K562 (cell line): ENCODE measurements at regions not wholly inside any gene's neighbourhood (a gene's known extent, or its start where the extent isn't known, plus 50 kb on each side); places are given as distances from the start of the nearest gene placed in this dataset.
"Not testable (repeated sequence)": the region's sequence is repeated elsewhere in the genome, so short reads cannot be mapped to it uniquely, and the experiment has no call there.

Source experiments
- FOXM1 ChIP-seq, 2 experiments: fragments of 450-650 bp in 1 of 2; sonication (generic) in 1 of 2; formaldehyde crosslinking in 1 of 2; IDR thresholded peaks; 2 replicates each; pipeline versions ENCODE4 v1.6.1 to v1.9.0; 2017 to 2022; ENCODE audit warnings: low read depth in 2 of 2, mild to moderate bottlenecking in 2 of 2, missing genetic modification reagents in 1 of 2, moderate library complexity in 1 of 2
- NEUROD1 ChIP-seq: fragments of 150-350 bp; IDR thresholded peaks from 2 replicates; pipeline ENCODE4 v1.6.1; 2014; ENCODE audit warnings: borderline replicate concordance, low read length, low read depth; ENCODE audit not compliant: partially characterized antibody
- SAP30 ChIP-seq: fragments of 200-600 bp; sonication (generic); IDR thresholded peaks from 2 replicates; pipeline ENCODE4 v1.6.1; 2012; ENCODE audit warnings: borderline replicate concordance, low read depth, mild to moderate bottlenecking, moderate library complexity, low read length, control low read depth, inconsistent platforms; ENCODE audit not compliant: insufficient read depth, poor library complexity, severe bottlenecking
- SREBF2 ChIP-seq: sonication (generic); formaldehyde crosslinking; IDR thresholded peaks from 2 replicates; pipeline ENCODE4 v1.4.0; 2020; ENCODE audit warnings: mild to moderate bottlenecking, missing genetic modification reagents
- SUPT5H ChIP-seq: fragments of 450-650 bp; IDR thresholded peaks from 2 replicates; pipeline ENCODE4 v1.6.1; 2016
- TAF1 ChIP-seq: IDR thresholded peaks from 2 replicates; pipeline ENCODE4 v1.6.1; 2011; ENCODE audit warnings: mild to moderate bottlenecking, low read length, moderate library complexity; ENCODE audit not compliant: insufficient read depth, control insufficient read depth, severe bottlenecking; ENCODE audit errors: extremely low read depth
- ZNF124 ChIP-seq: sonication (generic); formaldehyde crosslinking; IDR thresholded peaks from 2 replicates; pipeline ENCODE4 v1.8.1; 2022; ENCODE audit warnings: missing genetic modification reagents
- TF ChIP-seq, protein P1 (sequence below), 2 experiments: fragments of 450-650 bp in 1 of 2; sonication (generic) in 1 of 2; formaldehyde crosslinking in 1 of 2; IDR thresholded peaks; 2 replicates each; pipeline versions ENCODE4 v1.7.1 to v1.9.0; 2016 to 2022; ENCODE audit warnings: inconsistent platforms in 1 of 2, mild to moderate bottlenecking in 1 of 2, missing genetic modification reagents in 1 of 2
- TF ChIP-seq, protein P2 (sequence below), 2 experiments: fragments of 450-650 bp in 1 of 2; IDR thresholded peaks; 2 replicates each; pipeline ENCODE4 v1.6.1; 2011 to 2017; ENCODE audit warnings: low read depth in 2 of 2, antibody characterized with exemption in 1 of 2, borderline replicate concordance in 1 of 2, low read length in 1 of 2, mild to moderate bottlenecking in 1 of 2, mixed read lengths in 1 of 2; ENCODE audit not compliant: control insufficient read depth in 1 of 2

- not testable (repeated sequence) for TF ChIP-seq ZNF124 (CRISPR knock-in tag); SREBF2 (CRISPR knock-in tag); NEUROD1; SAP30; TAF1; SUPT5H; FOXM1 (IDR thresholded peaks at IDR 0.05; ENCODE audit: low read depth); FOXM1 (CRISPR knock-in tag; IDR thresholded peaks at IDR 0.05; ENCODE audit: low read depth)
- TF ChIP-seq, protein P1, sequence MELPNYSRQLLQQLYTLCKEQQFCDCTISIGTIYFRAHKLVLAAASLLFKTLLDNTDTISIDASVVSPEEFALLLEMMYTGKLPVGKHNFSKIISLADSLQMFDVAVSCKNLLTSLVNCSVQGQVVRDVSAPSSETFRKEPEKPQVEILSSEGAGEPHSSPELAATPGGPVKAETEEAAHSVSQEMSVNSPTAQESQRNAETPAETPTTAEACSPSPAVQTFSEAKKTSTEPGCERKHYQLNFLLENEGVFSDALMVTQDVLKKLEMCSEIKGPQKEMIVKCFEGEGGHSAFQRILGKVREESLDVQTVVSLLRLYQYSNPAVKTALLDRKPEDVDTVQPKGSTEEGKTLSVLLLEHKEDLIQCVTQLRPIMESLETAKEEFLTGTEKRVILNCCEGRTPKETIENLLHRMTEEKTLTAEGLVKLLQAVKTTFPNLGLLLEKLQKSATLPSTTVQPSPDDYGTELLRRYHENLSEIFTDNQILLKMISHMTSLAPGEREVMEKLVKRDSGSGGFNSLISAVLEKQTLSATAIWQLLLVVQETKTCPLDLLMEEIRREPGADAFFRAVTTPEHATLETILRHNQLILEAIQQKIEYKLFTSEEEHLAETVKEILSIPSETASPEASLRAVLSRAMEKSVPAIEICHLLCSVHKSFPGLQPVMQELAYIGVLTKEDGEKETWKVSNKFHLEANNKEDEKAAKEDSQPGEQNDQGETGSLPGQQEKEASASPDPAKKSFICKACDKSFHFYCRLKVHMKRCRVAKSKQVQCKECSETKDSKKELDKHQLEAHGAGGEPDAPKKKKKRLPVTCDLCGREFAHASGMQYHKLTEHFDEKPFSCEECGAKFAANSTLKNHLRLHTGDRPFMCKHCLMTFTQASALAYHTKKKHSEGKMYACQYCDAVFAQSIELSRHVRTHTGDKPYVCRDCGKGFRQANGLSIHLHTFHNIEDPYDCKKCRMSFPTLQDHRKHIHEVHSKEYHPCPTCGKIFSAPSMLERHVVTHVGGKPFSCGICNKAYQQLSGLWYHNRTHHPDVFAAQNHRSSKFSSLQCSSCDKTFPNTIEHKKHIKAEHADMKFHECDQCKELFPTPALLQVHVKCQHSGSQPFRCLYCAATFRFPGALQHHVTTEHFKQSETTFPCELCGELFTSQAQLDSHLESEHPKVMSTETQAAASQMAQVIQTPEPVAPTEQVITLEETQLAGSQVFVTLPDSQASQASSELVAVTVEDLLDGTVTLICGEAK (IDR thresholded peaks at IDR 0.05): not testable (repeated sequence)
- TF ChIP-seq, protein P1 (CRISPR knock-in tag; IDR thresholded peaks at IDR 0.05): not testable (repeated sequence)
- TF ChIP-seq, protein P2, sequence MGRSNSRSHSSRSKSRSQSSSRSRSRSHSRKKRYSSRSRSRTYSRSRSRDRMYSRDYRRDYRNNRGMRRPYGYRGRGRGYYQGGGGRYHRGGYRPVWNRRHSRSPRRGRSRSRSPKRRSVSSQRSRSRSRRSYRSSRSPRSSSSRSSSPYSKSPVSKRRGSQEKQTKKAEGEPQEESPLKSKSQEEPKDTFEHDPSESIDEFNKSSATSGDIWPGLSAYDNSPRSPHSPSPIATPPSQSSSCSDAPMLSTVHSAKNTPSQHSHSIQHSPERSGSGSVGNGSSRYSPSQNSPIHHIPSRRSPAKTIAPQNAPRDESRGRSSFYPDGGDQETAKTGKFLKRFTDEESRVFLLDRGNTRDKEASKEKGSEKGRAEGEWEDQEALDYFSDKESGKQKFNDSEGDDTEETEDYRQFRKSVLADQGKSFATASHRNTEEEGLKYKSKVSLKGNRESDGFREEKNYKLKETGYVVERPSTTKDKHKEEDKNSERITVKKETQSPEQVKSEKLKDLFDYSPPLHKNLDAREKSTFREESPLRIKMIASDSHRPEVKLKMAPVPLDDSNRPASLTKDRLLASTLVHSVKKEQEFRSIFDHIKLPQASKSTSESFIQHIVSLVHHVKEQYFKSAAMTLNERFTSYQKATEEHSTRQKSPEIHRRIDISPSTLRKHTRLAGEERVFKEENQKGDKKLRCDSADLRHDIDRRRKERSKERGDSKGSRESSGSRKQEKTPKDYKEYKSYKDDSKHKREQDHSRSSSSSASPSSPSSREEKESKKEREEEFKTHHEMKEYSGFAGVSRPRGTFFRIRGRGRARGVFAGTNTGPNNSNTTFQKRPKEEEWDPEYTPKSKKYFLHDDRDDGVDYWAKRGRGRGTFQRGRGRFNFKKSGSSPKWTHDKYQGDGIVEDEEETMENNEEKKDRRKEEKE (IDR thresholded peaks at IDR 0.05; ENCODE audit: borderline replicate concordance in 1 of 2, control insufficient read depth in 1 of 2, low read depth in 2 of 2, low read length in 1 of 2): not testable (repeated sequence)
These were observed 1030.1 kb downstream of the PRIM2 start for GRCh38 chr6:58347534-58347933.
